GM18505 (cell line): ENCODE measurements at regions not wholly inside any gene's neighbourhood (a gene's known extent, or its start where the extent isn't known, plus 50 kb on each side); places are given as distances from the start of the nearest gene placed in this dataset.

Experiments
- ATAC-seq: cut with Tn5 transposase; IDR thresholded peaks from one replicate; pipeline ENCODE4 v1.9.1; 2021; ENCODE audit not compliant: unreplicated experiment
- POLR2A ChIP-seq: IDR thresholded peaks from 4 replicates; pipeline ENCODE4 v1.6.1; 2011; ENCODE audit warnings: borderline replicate concordance; ENCODE audit not compliant: insufficient read depth, insufficient read length; ENCODE audit errors: extremely low read depth

DNA sequence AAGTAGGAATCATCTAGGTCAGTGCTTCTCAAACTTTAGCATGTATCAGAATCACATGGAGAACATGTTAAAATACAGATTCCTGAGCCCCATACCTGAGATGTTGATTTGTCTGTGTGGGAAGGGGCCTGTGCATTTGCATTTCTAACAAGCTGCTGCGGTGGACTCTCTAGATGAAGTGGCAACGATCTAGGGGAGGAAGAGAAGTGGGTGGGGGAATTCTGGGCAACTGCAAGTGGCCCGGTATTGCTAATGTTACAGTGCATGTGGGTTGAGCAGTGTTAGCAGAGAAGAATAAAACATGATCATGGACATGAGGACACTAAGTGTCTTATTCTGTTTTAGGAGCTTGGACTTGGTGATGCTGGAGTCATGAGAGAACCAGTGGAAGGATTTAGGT, 329.0 kb downstream of the OLFM4 start:
- TF ChIP-seq POLR2A = no peak
- ATAC-seq = no peak

DNA sequence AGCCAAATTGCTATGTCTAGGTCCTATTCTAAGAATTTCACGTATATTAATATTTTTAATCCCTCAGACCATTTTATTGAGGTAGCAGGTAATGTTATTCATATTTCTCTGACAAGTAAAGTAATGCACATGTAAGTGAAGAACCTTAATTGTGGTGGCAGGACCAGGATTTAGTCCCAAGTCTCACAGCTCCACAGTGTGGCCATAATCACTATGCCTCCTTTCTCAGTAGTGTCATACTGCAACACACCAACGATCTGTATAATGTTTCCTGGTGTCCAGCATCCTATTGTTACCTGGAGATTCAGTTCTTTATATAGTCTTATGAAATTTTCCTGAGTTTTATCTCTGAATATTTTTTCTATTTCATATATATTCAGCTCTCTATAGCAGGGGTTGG, 340.3 kb downstream of the OLFM4 start:
- no peak for ATAC-seq
- TF ChIP-seq POLR2A = no peak

DNA sequence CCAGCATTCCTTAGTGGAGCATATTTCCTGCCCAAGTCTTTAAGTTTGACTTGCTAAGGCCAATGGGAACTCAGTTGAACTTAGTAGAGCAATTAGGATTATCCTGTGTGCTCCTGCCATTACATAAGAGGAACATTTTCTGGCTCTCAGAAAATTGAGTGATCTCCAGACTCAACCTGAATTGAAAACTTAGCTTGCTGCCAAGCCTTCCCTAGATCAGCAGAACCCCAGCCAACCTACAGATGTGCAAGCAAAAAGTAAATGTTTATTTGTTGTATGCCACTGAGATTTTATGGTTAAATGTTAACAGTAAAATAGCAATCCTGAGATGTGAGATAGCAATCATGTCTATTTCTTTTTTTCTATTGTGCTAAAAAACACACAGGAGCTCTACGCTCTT, 350.9 kb downstream of the OLFM4 start:
- no peak for TF ChIP-seq POLR2A
- ATAC-seq = no peak

DNA sequence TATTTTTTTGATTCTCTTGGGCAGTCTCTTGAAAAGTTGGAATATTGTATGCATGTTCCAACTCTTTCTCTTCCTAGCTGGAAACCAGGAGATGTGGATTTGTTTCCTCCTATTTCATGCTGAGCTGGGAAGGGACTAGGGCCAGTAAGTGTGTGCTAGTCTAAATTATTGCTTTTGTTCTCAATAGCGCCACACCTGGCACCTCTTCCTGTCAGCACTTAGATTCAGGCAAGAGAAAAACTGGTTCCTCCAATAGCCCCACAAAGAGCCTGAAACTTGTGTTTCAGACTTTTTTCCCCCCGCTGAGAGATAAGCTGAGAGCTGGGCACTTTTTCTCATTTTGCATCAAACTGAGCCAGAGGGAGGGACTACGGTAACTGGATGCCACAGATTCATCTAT, 353.4 kb downstream of the OLFM4 start:
- TF ChIP-seq POLR2A = no peak

DNA sequence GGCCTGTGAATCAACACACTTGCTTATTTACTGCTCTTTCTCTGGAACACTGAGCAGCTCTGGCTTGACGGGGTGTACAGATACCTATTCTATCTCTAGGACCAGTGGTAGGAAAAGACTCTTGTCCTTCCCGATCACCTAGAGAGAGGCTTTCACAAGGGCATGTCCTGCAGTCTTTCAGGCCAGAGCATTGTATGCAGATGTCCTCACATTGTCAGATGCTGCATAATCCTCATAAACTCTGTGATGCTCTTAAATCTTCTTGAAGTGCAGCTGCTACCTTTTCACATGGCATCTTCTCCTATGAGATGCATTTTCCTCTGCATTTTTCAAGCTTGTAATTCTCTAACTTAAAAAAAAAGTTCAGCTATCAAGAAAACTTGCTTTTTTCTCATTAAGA, 369.4 kb downstream of the OLFM4 start:
- no peak for TF ChIP-seq POLR2A
- ATAC-seq = no peak

More for the DNA sequence above, 353.4 kb downstream of the OLFM4 start:
- ATAC-seq = no peak

DNA sequence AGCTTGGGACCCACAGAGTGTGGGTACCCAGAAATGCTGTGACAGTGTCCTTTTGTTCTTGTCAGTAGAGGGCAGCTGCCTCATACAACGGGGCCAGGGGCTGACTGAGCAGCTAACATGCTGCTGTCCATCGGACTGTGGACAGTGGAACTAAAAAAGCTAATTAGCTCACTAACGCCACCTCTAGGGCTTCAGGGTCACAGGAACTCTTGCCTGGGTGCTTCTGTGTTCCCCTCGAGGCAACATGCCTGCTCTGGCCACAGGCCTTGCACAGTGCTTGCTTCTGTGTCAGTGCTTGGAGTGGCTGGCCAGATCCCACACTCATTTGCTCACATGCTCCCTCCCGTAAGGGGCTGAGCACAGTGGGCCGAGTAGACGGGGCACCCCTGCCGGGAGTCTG, 377.0 kb downstream of the OLFM4 start:
- no peak for ATAC-seq
- no peak for TF ChIP-seq POLR2A

DNA sequence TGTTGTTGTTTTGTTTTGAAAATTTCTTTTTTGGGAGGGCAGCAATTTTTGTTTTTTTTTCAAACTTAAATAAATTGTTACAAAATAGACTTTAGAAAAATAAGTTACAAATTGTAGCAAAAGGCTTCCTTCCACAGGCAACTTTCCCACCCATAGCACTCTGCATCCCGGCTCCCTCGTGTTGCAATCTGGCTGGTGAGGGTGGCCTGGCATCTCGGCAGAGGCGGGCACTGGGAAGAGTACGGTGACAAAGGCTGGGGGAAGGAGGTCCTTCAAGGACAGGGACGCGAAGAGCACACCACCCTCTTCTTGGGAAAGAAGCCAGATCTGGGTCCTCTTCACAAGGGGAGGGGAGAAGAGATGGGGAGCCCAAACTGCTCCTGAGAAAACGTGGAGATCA, 379.7 kb downstream of the OLFM4 start:
- ATAC-seq = no peak
- TF ChIP-seq POLR2A = no peak

DNA sequence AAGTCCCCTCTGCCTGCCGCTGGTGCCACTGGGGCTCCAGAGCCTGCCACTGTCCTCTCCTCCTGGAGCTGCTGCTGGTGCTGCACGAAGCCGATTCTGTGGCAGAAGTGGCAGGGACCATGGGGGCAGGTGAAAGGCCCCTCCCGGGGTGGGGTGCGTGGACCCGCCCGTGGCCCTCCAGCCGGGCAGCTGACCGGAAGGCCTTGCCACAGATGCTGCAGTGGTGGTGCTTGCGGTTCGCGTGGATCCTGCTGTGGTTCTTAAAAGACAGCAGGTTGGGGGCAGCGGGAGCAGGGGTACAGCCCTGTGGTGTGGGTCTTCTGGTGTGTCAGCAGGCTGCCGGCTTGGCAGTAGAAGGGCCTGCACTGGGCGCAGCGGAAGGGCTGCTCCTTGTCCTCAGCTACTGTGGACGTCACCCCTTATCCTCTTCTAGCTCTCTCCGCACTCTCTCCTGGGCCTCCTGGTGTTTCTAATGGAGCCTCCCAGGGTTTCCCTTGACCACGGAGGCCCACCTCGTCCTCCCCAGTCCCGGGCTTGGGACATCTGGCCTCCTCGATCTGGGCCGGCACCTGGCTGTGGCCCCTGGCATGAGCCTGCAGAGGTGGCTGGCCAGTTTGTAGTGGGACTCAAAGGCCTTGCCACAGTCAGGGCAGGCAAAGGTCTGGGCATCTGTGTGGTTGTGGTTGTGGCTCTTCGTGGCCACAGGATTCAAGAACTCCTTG, 380.4 kb downstream of the OLFM4 start:
- no peak for ATAC-seq
- TF ChIP-seq POLR2A = no peak

DNA sequence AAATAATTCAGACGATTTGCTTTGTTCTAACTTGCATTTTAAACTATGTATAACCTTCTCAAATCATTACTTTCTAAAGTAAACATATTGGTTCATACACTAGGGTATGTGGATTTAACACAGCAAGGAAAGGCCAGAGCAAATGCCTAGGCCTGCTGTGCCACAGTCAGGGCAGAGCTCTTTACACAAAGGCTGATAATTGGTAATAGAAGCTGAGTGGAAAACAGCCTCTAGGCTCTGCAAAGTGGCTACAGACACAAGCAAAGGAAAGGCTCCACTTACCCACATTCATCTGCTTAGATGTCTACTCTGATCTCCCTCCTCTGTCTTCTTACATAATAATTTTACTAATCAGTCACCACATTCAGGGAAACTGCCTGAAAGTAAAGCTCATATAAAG, 382.9 kb downstream of the OLFM4 start:
- TF ChIP-seq POLR2A = no peak
- ATAC-seq = no peak

DNA sequence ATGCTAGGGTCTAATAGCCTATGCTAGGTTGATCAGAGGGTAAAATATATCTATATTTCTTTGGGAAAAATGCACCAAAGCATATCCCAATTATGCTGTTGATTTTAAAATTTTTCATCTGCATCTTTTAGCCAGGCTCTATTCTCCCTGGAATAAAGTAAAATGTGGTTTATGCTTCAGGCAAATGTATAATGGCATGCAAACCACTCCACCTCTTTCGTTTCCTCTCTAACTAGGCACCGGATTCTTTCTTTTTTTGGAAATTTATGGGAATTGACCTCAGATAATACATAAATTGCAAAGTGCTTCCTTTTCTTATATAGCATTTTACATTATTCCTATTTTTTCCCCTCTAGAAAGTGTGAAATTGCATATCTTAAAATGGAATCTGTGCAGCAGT, 386.5 kb downstream of the OLFM4 start:
- TF ChIP-seq POLR2A = no peak
- ATAC-seq = no peak

DNA sequence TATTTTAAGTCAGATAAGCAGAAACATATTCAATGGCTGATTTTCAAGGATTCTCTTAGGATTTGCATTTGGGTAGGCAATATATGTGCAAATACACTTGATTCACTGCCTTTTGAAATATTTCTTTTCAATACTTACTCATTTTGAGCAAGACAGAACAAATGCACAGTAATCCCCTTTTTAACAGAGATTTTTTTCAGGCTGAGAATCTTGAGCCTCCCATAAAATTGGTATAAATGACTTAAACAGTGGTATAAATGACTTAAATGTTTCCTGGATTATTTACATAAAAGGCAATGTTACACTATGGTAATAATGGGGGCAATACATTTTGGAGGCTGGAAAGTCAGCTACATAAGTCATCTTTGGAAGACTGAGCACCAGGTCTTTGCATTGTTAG, 389.0 kb downstream of the OLFM4 start:
- no peak for TF ChIP-seq POLR2A
- ATAC-seq = no peak

DNA sequence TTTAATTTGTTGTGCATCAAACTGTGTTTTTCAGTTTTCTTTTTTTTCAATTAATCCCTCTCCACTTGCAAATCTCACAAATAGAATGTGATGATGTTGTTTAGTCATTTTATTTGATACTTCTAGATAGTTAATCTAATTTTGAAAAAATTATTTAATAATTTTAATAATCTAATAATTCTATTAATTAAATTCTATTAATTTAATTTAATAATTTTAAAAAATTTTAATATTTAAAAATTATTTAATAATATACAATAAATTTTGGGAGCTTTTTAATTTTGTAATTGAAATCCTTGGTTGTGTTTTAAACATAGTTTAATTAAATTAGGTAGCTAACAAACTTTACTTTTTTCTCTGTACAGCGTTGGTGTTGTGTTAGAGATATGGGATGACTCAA, 393.8 kb downstream of the OLFM4 start:
- ATAC-seq = no peak
- no peak for TF ChIP-seq POLR2A

DNA sequence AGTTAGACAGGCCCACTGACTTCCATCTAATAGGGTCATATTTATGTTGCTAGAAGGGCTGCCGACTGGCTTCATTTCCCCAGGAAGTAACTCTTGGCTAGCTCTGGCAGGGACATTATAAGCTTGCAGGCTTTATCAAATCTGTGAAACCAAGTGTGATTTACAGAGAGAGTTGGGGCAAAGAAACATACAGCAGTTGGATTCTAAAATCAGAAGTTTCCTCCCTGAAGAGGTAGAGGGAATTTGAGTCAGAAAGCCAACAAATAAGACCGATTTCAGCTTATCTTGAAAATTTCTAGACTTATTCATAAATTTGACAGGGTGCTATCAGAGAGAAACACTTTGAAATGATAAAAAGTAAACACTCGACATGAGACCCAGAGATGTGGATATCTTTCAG, 407.8 kb downstream of the OLFM4 start:
- no peak for TF ChIP-seq POLR2A
- ATAC-seq = no peak

DNA sequence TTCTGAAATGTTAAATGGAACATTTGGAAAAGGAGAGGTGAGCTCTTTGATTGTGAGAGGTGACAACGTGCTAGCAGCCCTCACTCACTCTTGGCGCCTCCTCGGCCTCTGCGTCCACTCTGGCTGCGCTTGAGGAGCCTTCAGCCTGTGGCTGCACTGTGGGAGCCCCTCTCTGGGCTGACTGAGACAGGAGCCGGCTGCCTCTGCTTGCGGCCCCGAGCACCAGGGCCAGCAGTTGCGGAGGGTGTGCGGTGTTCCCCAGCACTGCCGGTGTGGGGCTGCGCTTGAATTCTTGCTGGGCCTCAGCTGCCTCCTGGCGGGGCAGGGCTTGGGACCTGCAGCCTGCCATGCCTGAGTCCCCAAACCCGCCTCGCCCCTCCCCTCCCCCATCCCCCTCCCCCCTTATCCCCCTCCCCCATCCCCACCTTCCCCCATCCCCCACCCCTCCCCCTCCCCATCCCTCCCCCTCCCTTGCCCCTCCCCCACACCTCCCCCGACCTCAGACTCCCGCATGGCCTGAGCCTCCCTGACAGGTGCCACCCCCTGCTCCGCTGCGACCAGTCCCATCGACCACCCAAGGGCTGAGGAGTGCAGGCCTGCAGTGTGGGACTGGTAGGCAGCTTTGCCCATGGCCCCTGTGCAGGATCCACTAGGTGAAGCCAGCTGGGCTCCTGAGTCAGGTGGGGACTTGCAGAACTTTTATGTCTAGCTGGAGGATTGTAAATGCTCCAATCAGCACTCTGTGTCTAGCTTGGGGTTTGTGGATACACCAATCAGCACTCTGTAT, 411.0 kb downstream of the OLFM4 start:
- no peak for ATAC-seq
- no peak for TF ChIP-seq POLR2A
